ENCODE measurements at regions not wholly inside any gene's neighbourhood (a gene's known extent, or its start where the extent isn't known, plus 50 kb on each side); places are given as distances from the start of the nearest gene placed in this dataset.

DNA sequence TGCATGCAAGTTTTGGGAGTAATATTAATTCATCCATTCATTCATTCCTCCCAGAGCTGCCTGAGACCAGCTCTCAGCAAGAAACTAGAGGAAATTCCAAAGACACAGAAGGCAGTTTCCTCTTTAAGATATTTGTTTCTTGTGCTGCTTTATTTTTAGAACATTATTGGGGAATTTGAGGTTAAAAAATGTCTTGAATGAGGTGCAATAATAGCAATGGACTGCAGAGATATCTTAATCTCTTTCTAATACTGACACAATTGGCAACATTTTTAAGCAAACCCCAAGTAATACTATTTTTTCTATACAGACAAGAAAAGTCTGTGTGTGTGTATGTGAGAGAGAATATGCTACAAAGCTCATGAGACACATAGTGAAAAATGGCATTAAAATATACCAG, 190.2 kb upstream of the USP15 start:
- TF ChIP-seq, protein P1, sequence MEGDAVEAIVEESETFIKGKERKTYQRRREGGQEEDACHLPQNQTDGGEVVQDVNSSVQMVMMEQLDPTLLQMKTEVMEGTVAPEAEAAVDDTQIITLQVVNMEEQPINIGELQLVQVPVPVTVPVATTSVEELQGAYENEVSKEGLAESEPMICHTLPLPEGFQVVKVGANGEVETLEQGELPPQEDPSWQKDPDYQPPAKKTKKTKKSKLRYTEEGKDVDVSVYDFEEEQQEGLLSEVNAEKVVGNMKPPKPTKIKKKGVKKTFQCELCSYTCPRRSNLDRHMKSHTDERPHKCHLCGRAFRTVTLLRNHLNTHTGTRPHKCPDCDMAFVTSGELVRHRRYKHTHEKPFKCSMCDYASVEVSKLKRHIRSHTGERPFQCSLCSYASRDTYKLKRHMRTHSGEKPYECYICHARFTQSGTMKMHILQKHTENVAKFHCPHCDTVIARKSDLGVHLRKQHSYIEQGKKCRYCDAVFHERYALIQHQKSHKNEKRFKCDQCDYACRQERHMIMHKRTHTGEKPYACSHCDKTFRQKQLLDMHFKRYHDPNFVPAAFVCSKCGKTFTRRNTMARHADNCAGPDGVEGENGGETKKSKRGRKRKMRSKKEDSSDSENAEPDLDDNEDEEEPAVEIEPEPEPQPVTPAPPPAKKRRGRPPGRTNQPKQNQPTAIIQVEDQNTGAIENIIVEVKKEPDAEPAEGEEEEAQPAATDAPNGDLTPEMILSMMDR (IDR thresholded peaks at IDR 0.05), result no peak
- no peak for TF ChIP-seq POLR2A (IDR thresholded peaks at IDR 0.05)
- no peak for TF ChIP-seq POLR2AphosphoS5 (IDR thresholded peaks at IDR 0.05)

All from prostate gland (tissue), 2 donors.